IMR-90 (cell line): ENCODE measurements at regions not wholly inside any gene's neighbourhood (a gene's known extent, or its start where the extent isn't known, plus 50 kb on each side); places are given as distances from the start of the nearest gene placed in this dataset.

ENCODE experiments used
- ATAC-seq: fragments of 200-7000 bp; cut with Tn5 transposase; 2 replicates; pipeline ENCODE4 v1.9.1; 2020; ENCODE audit warnings: low read depth, mild to moderate bottlenecking, moderate library complexity
- BruUV-seq: library from RNA; stranded (reverse); fragments of 400-500 nt; replicated peaks from 2 replicates; lab custom pipeline; 2021; lab: Mats Ljungman, UMichigan
- CTCF ChIA-PET: fragments of 300-600 bp; formaldehyde crosslinking; extraction: SDS; loops from one replicate; lab custom pipeline; 2021; ENCODE audit warnings: antibody characterized with exemption; lab: Yijun Ruan, JAX
- POLR2A ChIA-PET: fragments of 300-600 bp; sonication (Branson Sonifier 250); formaldehyde crosslinking; loops from one replicate; lab custom pipeline; 2022; ENCODE audit warnings: antibody characterized with exemption; ENCODE audit not compliant: unreplicated experiment; lab: Charles Lee
- DNase-seq: peaks from one replicate; pipeline ENCODE4 v3.0.0; 2013
- H2AFZ ChIP-seq: replicated peaks from 2 replicates; pipeline ENCODE3; 2013; ENCODE audit warnings: low read length, mild to moderate bottlenecking; ENCODE audit not compliant: poor library complexity
- H2AK5ac ChIP-seq: 2 replicates; pipeline ENCODE4 v1.6.1; 2013; ENCODE audit warnings: low read depth, low read length, inconsistent platforms
- H2AK9ac ChIP-seq: replicated peaks from 2 replicates; pipeline ENCODE3; 2013; ENCODE audit warnings: mild to moderate bottlenecking, low read depth, low read length, moderate library complexity; ENCODE audit not compliant: poor library complexity
- H2BK120ac ChIP-seq: 2 replicates; pipeline ENCODE4 v1.6.1; 2013; ENCODE audit warnings: low read depth, low read length, inconsistent platforms
- H2BK15ac ChIP-seq: 3 replicates; pipeline ENCODE4 v1.6.1; 2013; ENCODE audit warnings: low read depth, low read length, inconsistent platforms
- H2BK20ac ChIP-seq: 2 replicates; pipeline ENCODE4 v1.6.1; 2013; ENCODE audit warnings: low read depth, mild to moderate bottlenecking, inconsistent platforms, low read length, moderate library complexity
- H2BK5ac ChIP-seq: 2 replicates; pipeline ENCODE4 v1.6.1; 2013; ENCODE audit warnings: mild to moderate bottlenecking, low read depth, low read length, inconsistent platforms; ENCODE audit not compliant: poor library complexity, severe bottlenecking
- H3K14ac ChIP-seq: replicated peaks from 2 replicates; pipeline ENCODE4 v1.6.1; 2013; ENCODE audit warnings: low read depth, low read length, inconsistent platforms
- H3K18ac ChIP-seq: 2 replicates; pipeline ENCODE4 v1.6.1; 2013; ENCODE audit warnings: low read depth, low read length, control low read depth
- H3K23ac ChIP-seq: 2 replicates; pipeline ENCODE4 v1.6.1; 2013; ENCODE audit warnings: low read depth, low read length, inconsistent platforms
- H3K27ac ChIP-seq: 2 replicates; pipeline ENCODE4 v1.5.1; 2013; ENCODE audit warnings: mild to moderate bottlenecking, control low read depth, low read length; ENCODE audit not compliant: insufficient read depth
- H3K27me3 ChIP-seq: 2 replicates; pipeline ENCODE4 v1.6.1; 2013; ENCODE audit warnings: low read length; ENCODE audit not compliant: control insufficient read depth, insufficient read depth
- H3K36me3 ChIP-seq: 2 replicates; pipeline ENCODE4 v1.6.1; 2013; ENCODE audit warnings: low read length, mixed read lengths; ENCODE audit not compliant: control insufficient read depth, insufficient read depth
- H3K4ac ChIP-seq: 2 replicates; pipeline ENCODE4 v1.6.1; 2013; ENCODE audit warnings: low read depth, low read length, inconsistent platforms
- H3K4me1 ChIP-seq: 2 replicates; pipeline ENCODE4 v1.6.1; 2013; ENCODE audit warnings: low read length, mixed read lengths; ENCODE audit not compliant: control insufficient read depth, insufficient read depth
- H3K4me2 ChIP-seq: 2 replicates; pipeline ENCODE4 v1.6.1; 2013; ENCODE audit warnings: low read depth, mild to moderate bottlenecking, control low read depth, low read length, moderate library complexity
- H3K4me3 ChIP-seq: 2 replicates; pipeline ENCODE4 v1.5.1; 2013; ENCODE audit warnings: low read depth, mild to moderate bottlenecking, control low read depth, low read length, moderate library complexity; ENCODE audit not compliant: insufficient read depth
- H3K56ac ChIP-seq: 2 replicates; pipeline ENCODE4 v1.6.1; 2013; ENCODE audit warnings: low read length, inconsistent platforms; ENCODE audit not compliant: insufficient read depth; ENCODE audit errors: extremely low read depth
- H3K79me1 ChIP-seq, 2 experiments: 2 replicates each; pipeline ENCODE4 v1.6.1; 2013; ENCODE audit warnings: low read length in 2 of 2, inconsistent platforms in 1 of 2, low read depth in 1 of 2
- H3K9ac ChIP-seq: 2 replicates; pipeline ENCODE4 v1.6.1; 2013; ENCODE audit warnings: low read depth, low read length, control low read depth
- H3K9me1 ChIP-seq: 2 replicates; pipeline ENCODE4 v1.6.1; 2013; ENCODE audit warnings: low read length, inconsistent platforms; ENCODE audit not compliant: insufficient read depth
- H3K9me3 ChIP-seq: 2 replicates; pipeline ENCODE4 v1.6.1; 2013; ENCODE audit warnings: low read length; ENCODE audit not compliant: control insufficient read depth, insufficient read depth
- H4K20me1 ChIP-seq: 2 replicates; pipeline ENCODE4 v1.6.1; 2013; ENCODE audit warnings: low read length, inconsistent platforms; ENCODE audit not compliant: insufficient read depth
- H4K5ac ChIP-seq: 2 replicates; pipeline ENCODE4 v1.6.1; 2013; ENCODE audit warnings: mild to moderate bottlenecking, low read depth, low read length, control low read depth
- H4K8ac ChIP-seq, 2 experiments: 2 replicates each; pipeline ENCODE4 v1.6.1; 2013; ENCODE audit warnings: low read depth in 2 of 2, low read length in 2 of 2, control low read depth in 1 of 2, inconsistent platforms in 1 of 2
- H4K91ac ChIP-seq: 2 replicates; pipeline ENCODE4 v1.6.1; 2013; ENCODE audit warnings: low read depth, low read length, inconsistent platforms; ENCODE audit not compliant: insufficient read depth
- BHLHE40 ChIP-seq: fragments of 150-350 bp; IDR thresholded peaks from 2 replicates; pipeline ENCODE4 v1.6.1; 2016; ENCODE audit warnings: mild to moderate bottlenecking, low read depth, low read length
- CEBPB ChIP-seq: IDR thresholded peaks from 2 replicates; pipeline ENCODE4 v1.6.1; 2012; ENCODE audit warnings: low read depth, low read length, improper control_type of control experiment
- CHD1 ChIP-seq: IDR thresholded peaks from 2 replicates; pipeline ENCODE4 v1.6.1; 2012; ENCODE audit warnings: low read depth, low read length, improper control_type of control experiment
- CTCF ChIP-seq: conservative IDR thresholded peaks from 2 replicates; pipeline ENCODE4 v1.5.1; 2012; ENCODE audit warnings: mild to moderate bottlenecking, low read depth, low read length, improper control_type of control experiment
- FOS ChIP-seq: fragments of 150-350 bp; IDR thresholded peaks from 2 replicates; pipeline ENCODE4 v1.6.1; 2016; ENCODE audit warnings: low read depth, low read length
- MAFK ChIP-seq: IDR thresholded peaks from 2 replicates; pipeline ENCODE4 v1.6.1; 2012; ENCODE audit warnings: low read depth, low read length, improper control_type of control experiment
- MAZ ChIP-seq: IDR thresholded peaks from 2 replicates; pipeline ENCODE4 v1.6.1; 2012; ENCODE audit warnings: low read depth, mild to moderate bottlenecking, low read length, improper control_type of control experiment, moderate library complexity, borderline replicate concordance
- MXI1 ChIP-seq: IDR thresholded peaks from 2 replicates; pipeline ENCODE4 v1.6.1; 2012; ENCODE audit warnings: low read depth, mild to moderate bottlenecking, low read length, moderate library complexity, borderline replicate concordance
- NFE2L2 ChIP-seq: fragments of 150-350 bp; IDR thresholded peaks from 2 replicates; pipeline ENCODE4 v1.6.1; 2016; ENCODE audit warnings: low read depth, mild to moderate bottlenecking, low read length
- POLR2A ChIP-seq: IDR thresholded peaks from 2 replicates; pipeline ENCODE4 v1.6.1; 2012; ENCODE audit warnings: mild to moderate bottlenecking, low read depth, low read length
- RAD21 ChIP-seq: IDR thresholded peaks from 2 replicates; pipeline ENCODE4 v1.6.1; 2012; ENCODE audit warnings: low read length, improper control_type of control experiment
- RFX5 ChIP-seq: IDR thresholded peaks from 2 replicates; pipeline ENCODE4 v1.8.0; 2012; ENCODE audit warnings: low read depth, mild to moderate bottlenecking, low read length, moderate library complexity
- SMC3 ChIP-seq: fragments of 150-350 bp; IDR thresholded peaks from 2 replicates; pipeline ENCODE4 v1.6.1; 2016; ENCODE audit warnings: low read depth, mild to moderate bottlenecking, antibody characterized with exemption, low read length, moderate library complexity
- USF2 ChIP-seq: fragments of 150-350 bp; IDR thresholded peaks from 2 replicates; pipeline ENCODE4 v1.6.1; 2017; ENCODE audit warnings: mild to moderate bottlenecking, antibody characterized with exemption, low read length, low read depth
- WGBS, 2 experiments: methylation state at CpG; one replicate each; pipeline versions ENCODE4 v1.1.5 to v1.1.7; 2013; ENCODE audit warnings: missing lambda C conversion rate in 2 of 2; ENCODE audit not compliant: insufficient read length in 1 of 2; ENCODE audit errors: extremely low coverage in 2 of 2; 5-methylcytosine and 5-hydroxymethylcytosine counted together
- dilution Hi-C: fragments of 300-500 bp; cut with HindIII; formaldehyde crosslinking; loops from one replicate; pipeline ENCODE4 v1.14.3; 2018; ENCODE audit warnings: low sequenced_read_pairs; ENCODE audit not compliant: unreplicated experiment
- in situ Hi-C: fragments of 300-500 bp; cut with MboI; formaldehyde crosslinking; loops from 3 replicates; pipeline ENCODE4 v1.14.3; 2019; ENCODE audit warnings: low sequenced_read_pairs, inconsistent platforms, mixed read lengths
- intact Hi-C: fragments of 100-400 bp; cut with micrococcal nuclease; formaldehyde crosslinking; loops from 2 replicates; pipeline ENCODE4 v1.10.0; 2022

- peaks cover 3% of the 10 kb centered on the region; the same call in 1 of the 2 replicates for H3K27me3 ChIP-seq
- ATAC-seq (no peak), DNase-seq (no peak)
- no peak overlapping the region for H2AK5ac ChIP-seq
- no TSS peak for BruUV-seq
- no peak overlapping the region for H4K5ac ChIP-seq
- no peak overlapping the region for H3K4me3 ChIP-seq
- H3K4me2 ChIP-seq: no peak overlapping the region
- H2BK5ac ChIP-seq: no peak overlapping the region
- no peak overlapping the region for H4K91ac ChIP-seq
- H3K27ac ChIP-seq: no peak overlapping the region
- no peak overlapping the region for H2BK15ac ChIP-seq
- H3K56ac ChIP-seq: no peak overlapping the region
- in situ Hi-C loops: loop anchor here (25.0 kb wide), 2 partner anchors 208 to 308 kb away; no protein-coding TSS in a partner anchor
- ChIA-PET CTCF (interaction anchor here (0.6 kb wide), 1 partner anchor 808 kb away, joined by 3 read pairs; no protein-coding TSS in a partner anchor), POLR2A (no interaction called here)
- no peak overlapping the region for H3K14ac ChIP-seq
- no peak overlapping the region for H3K9ac ChIP-seq
- H3K18ac ChIP-seq: no peak overlapping the region
- dilution Hi-C loops: no loop called here
- intact Hi-C loops: no loop called here
- no peaks in the 10 kb centered on the region for H4K20me1 ChIP-seq
- no peak overlapping the region for H2BK20ac ChIP-seq
- H3K9me1 ChIP-seq: no peaks in the 10 kb centered on the region
- no peak overlapping the region for H4K8ac ChIP-seq
- H2AK9ac ChIP-seq: no peak overlapping the region
- no peaks in the 10 kb centered on the region for H3K79me1 ChIP-seq
- H3K36me3 ChIP-seq: no peaks in the 10 kb centered on the region
- no peak overlapping the region for H3K23ac ChIP-seq
- no CpG with 5 or more reads among the region's 2 CpGs for WGBS, 2 experiments
- H3K9me3 ChIP-seq: no peaks in the 10 kb centered on the region
- no peak overlapping the region for H3K4ac ChIP-seq
- TF ChIP-seq MXI1 (no peak), CEBPB (no peak), RFX5 (no peak), RAD21 (no peak), MAZ (no peak), CHD1 (no peak), USF2 (no peak), NFE2L2 (no peak), POLR2A (no peak), MAFK (no peak), FOS (no peak), SMC3 (no peak), CTCF (no peak), BHLHE40 (no peak)
- no peaks in the 10 kb centered on the region for H3K4me1 ChIP-seq
- no peak overlapping the region for H2AFZ ChIP-seq
- H2BK120ac ChIP-seq: no peak overlapping the region
These were observed 117.6 kb upstream of the ZNF678 start for GRCh38 chr1:227445746-227446145.
